Lower lobe of right lung (tissue), 2 donors: ENCODE measurements at regions not wholly inside any gene's neighbourhood (a gene's known extent, or its start where the extent isn't known, plus 50 kb on each side); places are given as distances from the start of the nearest gene placed in this dataset.
A peak's percentile ranks its signal among the peaks of the same experiment; 100 is the strongest.

Source experiments
- ATAC-seq, 2 donors: fragments of 200-7000 bp; cut with Tn5 transposase; one replicate each; pipeline ENCODE4 v1.9.1; 2020 to 2022; ENCODE audit warnings: mild to moderate bottlenecking in 2 of 2, moderate library complexity in 2 of 2
- DNase-seq: peaks from one replicate; pipeline ENCODE4 v3.0.0-alpha.2; 2020
- H3K27ac ChIP-seq: fragments of 200-600 bp; one replicate; pipeline ENCODE4 v1.8.0; 2022
- H3K27me3 ChIP-seq: fragments of 200-600 bp; one replicate; pipeline ENCODE4 v1.8.0; 2022; ENCODE audit warnings: low read depth
- H3K36me3 ChIP-seq: fragments of 200-600 bp; one replicate; pipeline ENCODE4 v1.8.0; 2022; ENCODE audit warnings: mild to moderate bottlenecking
- H3K4me1 ChIP-seq: fragments of 200-600 bp; one replicate; pipeline ENCODE4 v1.8.0; 2022
- H3K4me3 ChIP-seq: fragments of 200-600 bp; one replicate; pipeline ENCODE4 v1.8.0; 2022; ENCODE audit warnings: mild to moderate bottlenecking
- H3K9me3 ChIP-seq: fragments of 200-600 bp; one replicate; pipeline ENCODE4 v1.8.0; 2022
- CTCF ChIP-seq: fragments of 200-600 bp; IDR thresholded peaks from one replicate; pipeline ENCODE4 v1.8.0; 2022; ENCODE audit warnings: antibody characterized with exemption, mild to moderate bottlenecking
- intact Hi-C: fragments of 100-400 bp; cut with DNase I; formaldehyde crosslinking; loops from one replicate; pipeline ENCODE4 v1.11.0; 2022
- donor health status: DM: no; HTN: yes; CAD: no; lungs with severe emphysema.

- intact Hi-C loops: no loop called here
- no peak for TF ChIP-seq CTCF
- Histone ChIP-seq H3K9me3 (no peaks in the 10 kb centered on the region), H3K27me3 (no peaks in the 10 kb centered on the region), H3K4me3 (no peak overlapping the region), H3K4me1 (peaks cover 59% of the 10 kb centered on the region), H3K27ac (peak overlapping the region; percentile 61), H3K36me3 (no peaks in the 10 kb centered on the region)
- DNase-seq (no peak), ATAC-seq (peak; percentile 31 to 61)
These were observed 100.1 kb upstream of the JUN start for GRCh38 chr1:58883888-58884482.

- peaks cover 64% of the 10 kb centered on the region for H3K4me1 ChIP-seq
- H3K9me3 ChIP-seq: no peaks in the 10 kb centered on the region
- H3K4me3 ChIP-seq: no peak overlapping the region
- peak; percentile 70 to 85 for ATAC-seq
- no peak for DNase-seq
- H3K27ac ChIP-seq: peak overlapping the region; percentile 59
- no peak for TF ChIP-seq CTCF
- no peaks in the 10 kb centered on the region for H3K27me3 ChIP-seq
- intact Hi-C loops: no loop called here
- no peaks in the 10 kb centered on the region for H3K36me3 ChIP-seq
These were observed 101.1 kb upstream of the JUN start for GRCh38 chr1:58884706-58885661.

GRCh38 chr1:58885998-58886397 lies 102.2 kb upstream of the JUN start:
- peak in 1 of 2 donors; percentile 52 for ATAC-seq
- peak overlapping the region; percentile 59 for H3K27ac ChIP-seq
- intact Hi-C loops: no loop called here
- H3K4me3 ChIP-seq: no peak overlapping the region
- H3K9me3 ChIP-seq: no peaks in the 10 kb centered on the region
- peaks cover 64% of the 10 kb centered on the region for H3K4me1 ChIP-seq
- no peaks in the 10 kb centered on the region for H3K36me3 ChIP-seq
- no peak for TF ChIP-seq CTCF
- no peaks in the 10 kb centered on the region for H3K27me3 ChIP-seq
- no peak for DNase-seq

- Histone ChIP-seq H3K4me3 (no peak overlapping the region), H3K36me3 (no peaks in the 10 kb centered on the region), H3K27ac (peak overlapping the region; percentile 59), H3K9me3 (no peaks in the 10 kb centered on the region), H3K27me3 (no peaks in the 10 kb centered on the region), H3K4me1 (peaks cover 64% of the 10 kb centered on the region)
- no peak for TF ChIP-seq CTCF
- intact Hi-C loops: no loop called here
- DNase-seq (no peak), ATAC-seq (no peak)
These were observed 102.8 kb upstream of the JUN start for GRCh38 chr1:58886611-58887010.

GRCh38 chr1:58887059-58887458 lies 103.2 kb upstream of the JUN start:
- H3K4me1 ChIP-seq: peaks cover 64% of the 10 kb centered on the region
- H3K36me3 ChIP-seq: no peaks in the 10 kb centered on the region
- H3K9me3 ChIP-seq: no peaks in the 10 kb centered on the region
- ATAC-seq: no peak
- intact Hi-C loops: no loop called here
- H3K27me3 ChIP-seq: no peaks in the 10 kb centered on the region
- no peak for TF ChIP-seq CTCF
- H3K27ac ChIP-seq: peak overlapping the region; percentile 59
- no peak for DNase-seq
- no peak overlapping the region for H3K4me3 ChIP-seq
